Left cardiac atrium (tissue), 4 donors: ENCODE measurements at regions not wholly inside any gene's neighbourhood (a gene's known extent, or its start where the extent isn't known, plus 50 kb on each side); places are given as distances from the start of the nearest gene placed in this dataset.
A peak's percentile ranks its signal among the peaks of the same experiment; 100 is the strongest.

ENCODE experiments used
- ATAC-seq, 2 donors: fragments of 200-7000 bp; cut with Tn5 transposase; one replicate each; pipeline ENCODE4 v1.9.1; 2020; ENCODE audit warnings: mild to moderate bottlenecking in 2 of 2, moderate library complexity in 2 of 2
- DNase-seq: peaks from one replicate; pipeline ENCODE4 v3.0.0-alpha.2; 2020
- intact Hi-C, 2 donors: fragments of 100-400 bp; cut with DNase I; formaldehyde crosslinking; loops; one replicate each; pipeline versions ENCODE4 v1.14.1 to v1.15.1; 2022 to 2023
- donor health status: DM: no; HTN: yes; CAD: no.
- donor health status: DM: no; HTN: yes; CAD: no; lungs with severe emphysema.
- donor health status: DM: yes; HTN: yes; CAD: no.
- donor health status: Dilated cardiomyopathy.

- DNase-seq (no peak), ATAC-seq (no peak)
- intact Hi-C loops, result no loop called here
Observed at GRCh38 chr3:64765947-64766346, 78.1 kb upstream of the ADAMTS9 start.

GRCh38 chr3:64764386-64764929, 76.7 kb upstream of the ADAMTS9 start:
- DNase-seq (no peak), ATAC-seq (no peak)
- intact Hi-C loops, result no loop called here

DNA sequence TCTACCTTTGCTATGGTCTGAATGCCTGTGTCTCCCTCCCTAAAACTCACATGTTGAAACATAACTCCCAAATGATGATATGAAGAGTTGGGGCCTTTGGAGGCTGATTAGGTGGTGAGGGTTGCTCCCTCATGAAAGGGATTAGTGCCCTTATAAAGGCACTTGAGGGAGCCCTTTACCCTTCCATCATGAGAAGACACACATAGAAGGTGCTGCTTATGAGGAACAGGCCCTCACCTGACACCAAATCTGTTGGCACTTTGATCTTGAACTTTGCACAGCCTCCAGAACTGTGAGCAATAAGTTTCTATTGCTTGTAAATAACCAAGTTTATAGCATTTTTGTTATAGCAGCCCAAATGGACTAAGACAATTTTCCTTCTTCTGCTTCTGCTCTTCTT, 76.2 kb upstream of the ADAMTS9 start:
- ATAC-seq (no peak), DNase-seq (no peak)
- intact Hi-C loops, result no loop called here

GRCh38 chr3:64761729-64762128, 73.9 kb upstream of the ADAMTS9 start:
- ATAC-seq (no peak), DNase-seq (no peak)
- intact Hi-C loops, result no loop called here

DNA sequence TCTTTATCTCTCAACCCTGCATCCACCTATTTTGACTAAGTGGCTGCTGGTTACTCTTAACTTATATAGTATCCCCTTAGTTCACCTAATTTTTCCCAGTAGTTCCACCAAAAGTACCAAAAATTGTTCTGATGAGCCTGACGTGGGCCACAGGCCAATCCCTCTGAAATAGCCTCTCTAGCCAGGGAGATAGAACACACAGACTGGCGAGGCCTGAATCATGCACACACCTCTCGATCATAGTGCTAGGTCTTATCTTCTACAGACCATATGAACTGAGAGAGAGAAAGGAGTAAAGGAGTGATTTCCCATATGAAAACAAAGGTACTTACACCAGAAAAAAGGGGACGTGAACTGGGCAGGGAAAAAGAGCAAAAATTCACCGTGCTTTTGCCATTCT, 72.5 kb upstream of the ADAMTS9 start:
- intact Hi-C loops, result no loop called here
- peak; percentile 42 to 80 for ATAC-seq

GRCh38 chr3:64759811-64760210, 72.0 kb upstream of the ADAMTS9 start:
- intact Hi-C loops, result loop anchor here in 1 of 2 donors (5.0 kb wide), 1 partner anchor 73 kb away; the partner anchor contains the start of gene ADAMTS9
- ATAC-seq, result peak; percentile 70 to 74
- no peak for DNase-seq

More for the DNA sequence above, 72.5 kb upstream of the ADAMTS9 start:
- DNase-seq, result no peak

DNA sequence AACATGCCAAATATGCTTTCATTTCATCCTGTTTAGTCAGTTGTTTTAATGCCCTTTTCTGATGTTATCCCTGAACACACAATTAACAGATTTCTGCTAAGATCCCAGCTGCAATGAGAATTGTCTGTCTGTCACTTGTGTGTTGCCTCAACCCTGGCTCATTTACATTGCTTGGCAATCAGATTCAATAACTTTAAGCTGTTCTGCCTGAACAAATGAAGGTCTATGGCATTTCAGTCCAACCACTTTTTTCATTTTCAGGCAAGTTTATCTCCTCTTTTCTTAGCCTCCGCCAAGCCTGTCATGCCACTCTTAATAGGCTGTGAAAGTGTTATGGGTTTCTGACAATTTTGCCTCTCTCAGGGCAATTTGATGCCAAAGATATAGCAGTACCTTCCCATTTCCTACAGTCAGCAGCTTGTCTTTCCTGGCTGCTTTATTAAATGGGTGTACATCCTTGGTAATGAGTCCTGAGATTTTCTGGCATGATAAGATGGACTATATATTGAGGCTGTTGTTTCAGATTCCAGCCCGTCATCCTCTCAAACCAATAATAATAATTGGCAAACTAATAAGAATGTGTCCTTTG, 68.7 kb upstream of the ADAMTS9 start:
- ATAC-seq (no peak), DNase-seq (no peak)
- intact Hi-C loops, result loop anchor here in 1 of 2 donors (5.0 kb wide), 1 partner anchor 69 kb away; the partner anchor contains the start of gene ADAMTS9

DNA sequence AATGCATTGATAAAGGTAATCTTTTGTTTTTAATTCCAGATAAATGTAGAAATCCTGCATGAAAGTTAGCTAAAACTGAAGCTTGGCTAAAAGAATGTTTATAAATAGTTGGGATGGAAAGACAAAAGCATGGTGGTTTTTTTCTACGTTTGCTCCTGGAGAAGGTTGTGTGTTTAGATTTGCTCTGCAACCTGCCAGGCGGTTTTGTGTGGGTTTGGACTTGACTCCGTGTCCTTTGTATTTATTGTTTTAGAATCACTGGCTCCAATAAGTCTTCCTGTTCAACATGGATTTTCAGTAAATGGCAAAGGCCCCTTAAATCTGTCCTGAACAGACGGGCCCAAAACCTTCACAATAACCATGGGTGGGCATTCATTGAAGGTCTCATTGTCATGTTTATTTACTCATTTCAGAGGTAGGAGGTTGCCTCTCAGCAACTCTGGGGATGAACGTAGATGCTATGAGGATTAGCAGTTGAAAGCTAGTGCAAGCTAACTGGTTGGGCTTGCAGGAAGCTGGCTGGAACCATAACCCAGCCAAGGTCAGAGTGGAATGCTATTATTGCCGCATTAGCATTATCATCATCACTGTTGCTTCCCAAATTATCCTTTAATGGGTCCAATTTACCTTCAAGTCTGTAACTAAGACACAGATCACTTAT, 60.6 kb upstream of the ADAMTS9 start:
- intact Hi-C loops, result no loop called here
- ATAC-seq, result no peak

DNA sequence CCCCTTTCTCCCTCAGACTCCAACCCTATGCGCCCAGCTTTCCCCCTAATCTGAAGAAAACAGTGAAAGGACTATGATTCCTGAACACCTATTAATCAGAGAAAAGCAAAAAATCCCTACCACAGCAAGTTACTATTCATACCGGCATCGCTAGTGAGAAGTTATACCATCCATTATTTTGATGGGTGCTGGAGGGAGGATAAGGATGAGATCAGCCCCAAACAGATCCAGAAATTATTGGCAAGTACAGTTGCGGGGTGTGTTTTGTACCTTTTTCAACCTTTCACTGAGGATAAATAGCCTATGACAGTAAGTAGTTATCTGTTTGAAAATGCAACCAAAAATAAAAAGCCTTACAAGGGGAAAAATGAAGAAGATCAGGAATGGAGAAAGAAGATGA, 59.9 kb upstream of the ADAMTS9 start:
- DNase-seq (no peak), ATAC-seq (peak; percentile 23 to 71)
- intact Hi-C loops, result no loop called here

More for the DNA sequence above, 60.6 kb upstream of the ADAMTS9 start:
- DNase-seq, result no peak

GRCh38 chr3:64743887-64744243, 56.1 kb upstream of the ADAMTS9 start:
- DNase-seq (no peak), ATAC-seq (no peak)
- intact Hi-C loops, result no loop called here

DNA sequence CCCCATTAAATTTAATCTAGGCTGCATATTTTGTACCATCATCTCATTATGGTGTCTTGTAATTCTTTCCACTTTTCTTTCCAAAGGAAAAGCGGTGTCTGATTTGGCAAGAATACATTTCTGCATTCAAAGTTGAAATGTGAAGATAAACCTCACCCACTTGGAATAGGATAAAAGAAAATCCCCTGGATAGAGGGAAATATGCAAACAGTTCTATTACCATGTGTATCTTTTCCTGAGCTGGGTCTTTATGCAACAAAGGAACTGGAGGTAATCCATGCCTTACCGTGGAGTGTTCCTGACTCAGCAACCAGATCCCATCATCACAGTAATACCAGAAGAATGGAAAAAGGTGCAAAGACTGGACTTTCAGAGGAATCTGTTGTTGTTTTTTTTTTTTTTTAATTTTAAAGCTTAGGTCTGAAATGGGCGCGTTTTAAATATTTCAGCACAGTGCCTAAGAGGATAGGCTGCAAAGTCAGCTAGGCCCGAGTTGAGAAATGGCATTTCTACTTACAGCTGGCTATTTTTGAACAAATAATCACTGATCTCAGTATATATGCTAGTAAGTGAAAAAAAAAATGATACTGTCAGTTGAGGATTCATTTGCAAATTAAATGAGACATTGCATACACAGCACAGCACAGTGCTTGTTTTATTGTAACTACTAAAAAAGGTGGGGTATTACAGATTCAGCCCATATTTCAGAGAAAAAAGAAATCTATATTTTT, 55.5 kb upstream of the ADAMTS9 start:
- DNase-seq (no peak), ATAC-seq (peak in 1 of 2 donors; percentile 82)
- intact Hi-C loops, result no loop called here

DNA sequence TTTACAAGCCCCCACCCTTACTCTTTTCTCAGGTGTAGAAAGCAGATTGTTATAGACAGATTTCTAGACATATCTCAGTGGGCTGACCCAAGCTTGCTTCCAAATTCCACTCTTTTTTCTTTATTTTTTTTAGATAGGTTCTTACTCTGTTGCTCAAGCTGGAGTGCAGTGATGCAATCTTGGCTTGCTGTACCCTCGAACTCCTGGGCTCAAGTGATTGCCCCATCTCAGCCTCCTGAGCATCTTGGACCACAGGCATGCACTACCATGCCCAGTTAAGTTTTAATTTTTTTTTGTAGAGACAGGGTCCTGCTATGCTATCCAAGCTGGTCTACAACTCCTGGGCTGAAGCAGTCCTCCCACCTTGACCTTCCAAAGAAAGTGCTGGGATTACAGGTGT, 53.5 kb upstream of the ADAMTS9 start:
- peak; percentile 60 to 65 for ATAC-seq
- DNase-seq, result peak; percentile 49
- intact Hi-C loops, result no loop called here

DNA sequence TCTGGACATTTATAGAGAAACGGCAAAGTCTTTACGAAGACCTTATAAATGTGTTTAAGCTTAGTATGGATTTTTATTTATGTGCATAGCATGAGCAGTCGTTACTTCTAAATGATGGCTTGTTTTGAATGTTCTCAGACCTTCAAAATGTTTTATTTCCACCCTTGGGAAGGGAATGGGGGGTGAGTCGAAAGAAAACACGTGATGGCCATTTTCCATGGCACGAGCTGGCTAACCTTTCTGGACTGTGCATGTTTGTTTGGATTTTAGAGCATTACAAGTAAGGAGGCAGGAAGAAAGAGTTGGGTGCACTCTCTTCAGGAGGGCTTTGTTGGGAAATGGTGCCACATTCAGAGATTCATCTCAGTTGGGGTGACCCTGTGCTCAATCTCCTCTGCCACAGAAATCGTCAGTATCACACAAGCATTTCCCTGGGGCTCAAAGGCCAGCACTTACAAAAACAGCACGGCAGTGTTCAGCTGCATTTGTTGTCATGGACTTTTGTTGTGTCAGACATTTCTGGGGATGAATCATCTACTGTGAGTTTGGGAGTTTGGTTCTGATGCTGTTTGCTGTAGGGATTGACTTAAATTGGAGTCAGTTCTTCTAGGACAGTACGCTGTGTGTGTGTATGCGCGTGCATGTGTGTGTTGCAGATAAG, 52.3 kb upstream of the ADAMTS9 start:
- intact Hi-C loops, result no loop called here
- DNase-seq (no peak), ATAC-seq (peak in 1 of 2 donors; percentile 51)
